Spleen (tissue), 11 donors: ENCODE measurements at regions not wholly inside any gene's neighbourhood (a gene's known extent, or its start where the extent isn't known, plus 50 kb on each side); places are given as distances from the start of the nearest gene placed in this dataset.

Experiments used
- DNase-seq: peaks from one replicate; pipeline ENCODE4 v3.0.0-alpha.2; 2020
- H3K27ac ChIP-seq, 8 donors: fragments of 200-600 bp; sonication (generic) in 7 of 8; 1 replicate in 4 of 8; 2 replicates in 4 of 8; pipeline versions ENCODE4 v1.5.0 to v1.8.0; 2016 to 2021; ENCODE audit warnings: inconsistent platforms in 4 of 8, mild to moderate bottlenecking in 4 of 8, moderate library complexity in 1 of 8
- H3K27me3 ChIP-seq, 7 donors: fragments of 200-600 bp; sonication (generic) in 6 of 7; replicated peaks in 1 of 7; 1 replicate in 4 of 7; 2 replicates in 3 of 7; pipeline versions ENCODE4 v1.5.0 to v1.8.0; 2016 to 2021; ENCODE audit warnings: inconsistent platforms in 3 of 7, mild to moderate bottlenecking in 1 of 7
- H3K36me3 ChIP-seq, 6 donors: fragments of 200-600 bp; sonication (generic) in 5 of 6; 1 replicate in 4 of 6; 2 replicates in 2 of 6; pipeline versions ENCODE4 v1.5.0 to v1.8.0; 2016 to 2021; ENCODE audit warnings: inconsistent platforms in 2 of 6
- H3K4me1 ChIP-seq, 6 donors: fragments of 200-600 bp; sonication (generic) in 5 of 6; 1 replicate in 3 of 6; 2 replicates in 3 of 6; pipeline versions ENCODE4 v1.5.0 to v1.8.0; 2016 to 2021; ENCODE audit warnings: inconsistent platforms in 3 of 6
- H3K4me3 ChIP-seq, 8 donors: fragments of 200-600 bp; sonication (generic) in 7 of 8; 1 replicate in 4 of 8; 2 replicates in 4 of 8; pipeline versions ENCODE4 v1.5.0 to v1.8.0; 2016 to 2021; ENCODE audit warnings: inconsistent platforms in 4 of 8, mild to moderate bottlenecking in 4 of 8, moderate library complexity in 2 of 8
- H3K9me3 ChIP-seq, 8 donors: fragments of 200-600 bp; sonication (generic) in 7 of 8; 1 replicate in 4 of 8; 2 replicates in 4 of 8; pipeline versions ENCODE4 v1.5.0 to v1.8.0; 2016 to 2021; ENCODE audit warnings: inconsistent platforms in 4 of 8
- POLR2A ChIP-seq, 3 donors: fragments of 450-650 bp; IDR thresholded peaks; one replicate each; pipeline ENCODE4 v1.5.1; 2017; ENCODE audit warnings: antibody characterized with exemption in 3 of 3, mild to moderate bottlenecking in 1 of 3
- POLR2AphosphoS5 ChIP-seq, 3 donors: sonication (generic); formaldehyde crosslinking; IDR thresholded peaks; one replicate each; pipeline ENCODE4 v1.5.1; 2017; ENCODE audit warnings: antibody characterized with exemption in 3 of 3
- WGBS, 5 donors: extraction: QIAGEN DNeasy Blood & Tissue Kit in 3 of 5; methylation state at CpG; one replicate each; pipeline versions ENCODE4 v1.1.5 to v1.1.7; 2013 to 2018; 5-methylcytosine and 5-hydroxymethylcytosine counted together
- intact Hi-C: fragments of 100-400 bp; cut with DNase I; formaldehyde crosslinking; loops from one replicate; pipeline ENCODE4 v1.15.0; 2023; ENCODE audit warnings: low total_unique reads
- TF ChIP-seq, protein P1 (sequence below), 11 experiments: fragments of 200-600 bp in 7 of 11; fragments of 450-650 bp in 4 of 11; sonication (generic) in 4 of 11; IDR thresholded peaks in 8 of 11; conservative IDR thresholded peaks in 3 of 11; 1 replicate in 7 of 11; 2 replicates in 4 of 11; pipeline versions ENCODE4 v1.4.0 to v1.8.0; 2016 to 2021; ENCODE audit warnings: antibody characterized with exemption in 11 of 11, inconsistent platforms in 4 of 11, mild to moderate bottlenecking in 1 of 11
- donor health status: healthy with polysubstance abuse.
- donor health status: DM: no; HTN: no; CAD: no; lungs with moderate emphysema.
- donor health status: DM: no; HTN: no; CAD: no.
- donor health status: Bipolar disorder and iron deficiency.
- donor health status: healthy.
- donor health status: DM: no; HTN: no; CAD: no.
- donor health status: DM: yes; HTN: yes; CAD: no.

- Histone ChIP-seq H3K27me3 (peaks cover 0 to 4% (median 0%) of the 10 kb centered on the region in 7 donors), H3K4me3 (no peak overlapping the region), H3K27ac (no peak overlapping the region), H3K9me3 (no peaks in the 10 kb centered on the region), H3K36me3 (no peaks in the 10 kb centered on the region), H3K4me1 (no peaks in the 10 kb centered on the region)
- WGBS, 5 donors = 81 to 93% (median 85%) methylated on average over 3 of the region's 3 CpGs
- DNase-seq = no peak
- intact Hi-C loops = no loop called here
- no peak for TF ChIP-seq POLR2AphosphoS5 (IDR thresholded peaks at IDR 0.05)
- no peak for TF ChIP-seq POLR2A (IDR thresholded peaks at IDR 0.05)
- TF ChIP-seq, protein P1, sequence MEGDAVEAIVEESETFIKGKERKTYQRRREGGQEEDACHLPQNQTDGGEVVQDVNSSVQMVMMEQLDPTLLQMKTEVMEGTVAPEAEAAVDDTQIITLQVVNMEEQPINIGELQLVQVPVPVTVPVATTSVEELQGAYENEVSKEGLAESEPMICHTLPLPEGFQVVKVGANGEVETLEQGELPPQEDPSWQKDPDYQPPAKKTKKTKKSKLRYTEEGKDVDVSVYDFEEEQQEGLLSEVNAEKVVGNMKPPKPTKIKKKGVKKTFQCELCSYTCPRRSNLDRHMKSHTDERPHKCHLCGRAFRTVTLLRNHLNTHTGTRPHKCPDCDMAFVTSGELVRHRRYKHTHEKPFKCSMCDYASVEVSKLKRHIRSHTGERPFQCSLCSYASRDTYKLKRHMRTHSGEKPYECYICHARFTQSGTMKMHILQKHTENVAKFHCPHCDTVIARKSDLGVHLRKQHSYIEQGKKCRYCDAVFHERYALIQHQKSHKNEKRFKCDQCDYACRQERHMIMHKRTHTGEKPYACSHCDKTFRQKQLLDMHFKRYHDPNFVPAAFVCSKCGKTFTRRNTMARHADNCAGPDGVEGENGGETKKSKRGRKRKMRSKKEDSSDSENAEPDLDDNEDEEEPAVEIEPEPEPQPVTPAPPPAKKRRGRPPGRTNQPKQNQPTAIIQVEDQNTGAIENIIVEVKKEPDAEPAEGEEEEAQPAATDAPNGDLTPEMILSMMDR (IDR thresholded peaks at IDR 0.05 in 8 of 11, conservative IDR thresholded peaks at IDR 0.05 in 3 of 11) = no peak
These were observed 397.8 kb downstream of the TLE4 start for GRCh38 chr9:79969393-79970145.

GRCh38 chr9:79968533-79968932, 396.8 kb downstream of the TLE4 start:
- intact Hi-C loops = no loop called here
- no peak for DNase-seq
- Histone ChIP-seq H3K9me3 (no peaks in the 10 kb centered on the region), H3K4me3 (no peak overlapping the region), H3K27me3 (peaks cover 0 to 4% (median 0%) of the 10 kb centered on the region in 7 donors), H3K36me3 (no peaks in the 10 kb centered on the region), H3K4me1 (no peaks in the 10 kb centered on the region), H3K27ac (no peak overlapping the region)
- no peak for TF ChIP-seq POLR2A (IDR thresholded peaks at IDR 0.05)
- TF ChIP-seq, protein P1 (IDR thresholded peaks at IDR 0.05 in 8 of 11, conservative IDR thresholded peaks at IDR 0.05 in 3 of 11) = no peak
- TF ChIP-seq POLR2AphosphoS5 (IDR thresholded peaks at IDR 0.05) = no peak
- WGBS, 5 donors = 73 to 89% (median 77%) methylated on average over 1 of the region's 1 CpG

DNA sequence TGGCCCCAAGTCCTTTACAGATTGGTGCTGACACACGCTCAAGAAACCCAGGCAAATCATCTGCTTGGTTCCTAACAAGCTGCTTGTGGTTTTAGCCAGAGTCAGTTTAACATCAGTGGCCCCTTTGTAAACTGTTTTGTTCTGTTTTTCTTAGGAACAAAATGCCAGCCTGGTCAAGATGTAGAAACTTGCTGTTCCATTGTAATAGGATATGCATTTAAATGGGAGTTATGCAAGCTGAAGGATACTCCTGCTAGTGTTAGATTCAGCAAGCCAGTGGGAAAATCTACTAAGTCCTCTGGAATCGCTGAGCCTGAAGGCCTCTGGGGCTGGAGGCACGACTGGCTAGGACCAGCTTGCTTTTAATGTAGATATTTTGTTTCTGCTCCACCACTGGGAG, 391.1 kb downstream of the TLE4 start:
- Histone ChIP-seq H3K27ac (no peak overlapping the region), H3K4me3 (no peak overlapping the region), H3K9me3 (no peaks in the 10 kb centered on the region), H3K36me3 (no peaks in the 10 kb centered on the region), H3K27me3 (peaks cover 0 to 4% (median 0%) of the 10 kb centered on the region in 7 donors), H3K4me1 (no peaks in the 10 kb centered on the region)
- TF ChIP-seq POLR2A (IDR thresholded peaks at IDR 0.05) (no peak), POLR2AphosphoS5 (IDR thresholded peaks at IDR 0.05) (no peak)
- TF ChIP-seq, protein P1 (IDR thresholded peaks at IDR 0.05 in 8 of 11, conservative IDR thresholded peaks at IDR 0.05 in 3 of 11) = no peak
- intact Hi-C loops = no loop called here
- DNase-seq = no peak
- 78 to 93% (median 80%) methylated on average over 3 of the region's 3 CpGs for WGBS, 5 donors

GRCh38 chr9:79962150-79962549, 390.4 kb downstream of the TLE4 start:
- Histone ChIP-seq H3K36me3 (no peaks in the 10 kb centered on the region), H3K4me1 (no peaks in the 10 kb centered on the region), H3K4me3 (no peak overlapping the region), H3K9me3 (no peaks in the 10 kb centered on the region), H3K27ac (no peak overlapping the region), H3K27me3 (peaks cover 0 to 4% (median 0%) of the 10 kb centered on the region in 7 donors)
- TF ChIP-seq, protein P1 (IDR thresholded peaks at IDR 0.05 in 8 of 11, conservative IDR thresholded peaks at IDR 0.05 in 3 of 11) = no peak
- TF ChIP-seq POLR2AphosphoS5 (IDR thresholded peaks at IDR 0.05) (no peak), POLR2A (IDR thresholded peaks at IDR 0.05) (no peak)
- intact Hi-C loops = no loop called here
- WGBS, 5 donors = 91 to 100% (median 96%) methylated on average over 1 of the region's 1 CpG
- no peak for DNase-seq
